Brain microvascular endothelial cell (primary cell): ENCODE measurements at regions not wholly inside any gene's neighbourhood (a gene's known extent, or its start where the extent isn't known, plus 50 kb on each side); places are given as distances from the start of the nearest gene placed in this dataset.

ENCODE experiments used
- DNase-seq: peaks from one replicate; pipeline ENCODE4 v3.0.0-alpha.2; 2020
- H3K27ac ChIP-seq: fragments of 250-450 bp; sonication (Bioruptor Pico); 2 replicates; pipeline ENCODE4 v1.5.1; 2020; ENCODE audit warnings: mild to moderate bottlenecking, moderate library complexity
- H3K27me3 ChIP-seq: fragments of 250-450 bp; sonication (Bioruptor Pico); replicated peaks from 2 replicates; pipeline ENCODE4 v1.5.1; 2020; ENCODE audit warnings: mild to moderate bottlenecking
- H3K36me3 ChIP-seq: fragments of 250-450 bp; sonication (Bioruptor Pico); replicated peaks from 2 replicates; pipeline ENCODE4 v1.5.1; 2020; ENCODE audit warnings: mild to moderate bottlenecking
- H3K4me3 ChIP-seq: 2 replicates; pipeline ENCODE4 v1.5.1; 2011; ENCODE audit warnings: low read depth, mild to moderate bottlenecking, control low read depth, low read length, moderate library complexity
- CTCF ChIP-seq: IDR thresholded peaks from 2 replicates; pipeline ENCODE4 v1.5.1; 2011; ENCODE audit warnings: low read depth, mild to moderate bottlenecking, moderate library complexity, low read length, control low read depth, inconsistent platforms; ENCODE audit errors: missing control alignments
- in situ Hi-C: cut with HindIII; loops from 2 replicates; pipeline ENCODE4 v1.10.0; 2017; ENCODE audit warnings: low sequenced_read_pairs, low pct_ligation_motif_present

DNA sequence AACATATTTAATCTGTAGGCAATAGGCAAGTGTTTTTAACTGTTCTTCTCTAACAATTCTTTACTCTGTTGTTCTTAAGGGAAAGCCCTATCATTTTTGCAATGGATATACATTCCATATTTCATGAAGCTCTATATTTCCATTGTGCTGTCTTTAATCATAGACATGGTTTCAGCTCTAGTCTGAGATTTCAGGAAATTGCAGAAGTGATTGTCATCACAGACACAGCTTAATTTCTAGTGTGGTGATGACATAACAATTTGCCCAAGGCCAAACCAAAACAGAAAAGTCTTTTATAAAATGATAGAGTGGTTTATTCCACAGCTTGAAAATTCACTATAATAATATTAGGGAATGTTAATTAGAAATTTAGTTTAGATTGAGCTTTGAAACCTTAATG is 494.1 kb upstream of the SEMA3A start:
- in situ Hi-C loops = no loop called here
- H3K27ac ChIP-seq = peak overlapping the region; percentile 43
- peak; percentile 60 for DNase-seq
- H3K36me3 ChIP-seq = no peaks in the 10 kb centered on the region
- no peaks in the 10 kb centered on the region for H3K27me3 ChIP-seq
- no peak overlapping the region for H3K4me3 ChIP-seq
- no peak for TF ChIP-seq CTCF

DNA sequence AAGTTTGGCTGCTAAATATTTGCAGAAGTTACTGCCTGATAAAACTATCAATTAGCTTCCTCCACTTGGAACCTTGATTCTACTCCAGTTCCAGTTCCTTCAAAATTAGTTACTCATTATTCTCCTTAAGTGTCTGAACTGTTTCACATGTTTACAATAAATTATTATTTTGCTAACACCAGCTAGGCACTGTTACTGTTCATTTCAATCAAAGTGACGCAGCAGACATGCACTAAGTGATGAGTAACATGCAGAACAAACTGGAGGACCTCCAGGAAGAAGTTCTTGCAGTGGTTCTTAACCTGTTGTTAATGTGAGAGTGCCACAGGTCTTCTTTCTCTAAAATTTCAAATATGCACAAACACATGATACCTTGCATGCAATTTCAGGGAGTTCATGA is 491.8 kb upstream of the SEMA3A start:
- TF ChIP-seq CTCF = no peak
- in situ Hi-C loops = no loop called here
- H3K36me3 ChIP-seq = no peaks in the 10 kb centered on the region
- H3K27ac ChIP-seq = no peak overlapping the region
- no peaks in the 10 kb centered on the region for H3K27me3 ChIP-seq
- peak; percentile 19 for DNase-seq
- H3K4me3 ChIP-seq = no peak overlapping the region

- Histone ChIP-seq H3K27ac (no peak overlapping the region), H3K27me3 (no peaks in the 10 kb centered on the region), H3K36me3 (no peaks in the 10 kb centered on the region), H3K4me3 (no peak overlapping the region)
- no peak for DNase-seq
- no peak for TF ChIP-seq CTCF
- in situ Hi-C loops = no loop called here
Observed at GRCh38 chr7:84684836-84685480, 490.4 kb upstream of the SEMA3A start.

DNA sequence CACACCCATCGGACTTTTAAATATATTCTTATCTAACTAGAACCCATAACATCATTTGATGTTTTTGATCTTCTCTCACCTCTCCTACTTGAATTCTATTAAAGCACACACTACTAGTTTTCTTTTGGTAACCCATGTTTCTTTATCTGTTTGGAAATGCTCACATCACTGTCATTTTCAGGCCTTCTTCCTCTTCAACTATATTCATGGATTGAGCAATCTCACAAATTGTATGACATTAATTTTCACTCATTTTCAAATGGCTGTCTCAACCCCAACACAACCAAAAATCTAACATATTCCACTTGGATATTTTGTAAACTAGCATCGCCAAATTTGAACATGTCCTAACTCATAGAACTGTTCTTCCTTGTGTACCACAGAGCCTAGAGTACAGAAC is 488.0 kb upstream of the SEMA3A start:
- Histone ChIP-seq H3K27ac (no peak overlapping the region), H3K4me3 (no peak overlapping the region), H3K36me3 (no peaks in the 10 kb centered on the region), H3K27me3 (no peaks in the 10 kb centered on the region)
- TF ChIP-seq CTCF = no peak
- DNase-seq = no peak
- in situ Hi-C loops = no loop called here

DNA sequence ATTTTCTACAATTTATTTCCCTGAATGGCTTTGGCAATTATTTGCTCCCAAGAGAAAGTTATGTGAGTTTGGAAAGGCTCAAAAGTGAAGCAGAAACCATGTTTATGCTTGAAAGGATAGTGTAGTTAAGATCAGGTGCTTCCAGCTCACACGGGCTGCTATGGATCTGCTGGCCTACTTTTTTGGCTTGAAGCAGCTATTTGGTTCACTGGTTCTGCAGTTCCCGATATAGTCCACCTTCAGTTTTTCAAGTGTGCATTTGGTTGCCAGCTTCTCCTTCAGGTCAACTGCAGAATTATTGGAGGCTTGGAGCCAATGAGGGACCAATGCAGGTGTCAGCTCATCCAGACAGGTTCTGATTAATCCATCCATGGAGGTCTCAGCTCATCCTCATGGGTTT is 484.3 kb upstream of the SEMA3A start:
- in situ Hi-C loops = no loop called here
- no peak overlapping the region for H3K27ac ChIP-seq
- H3K36me3 ChIP-seq = no peaks in the 10 kb centered on the region
- no peak for TF ChIP-seq CTCF
- H3K4me3 ChIP-seq = no peak overlapping the region
- DNase-seq = no peak
- no peaks in the 10 kb centered on the region for H3K27me3 ChIP-seq

DNA sequence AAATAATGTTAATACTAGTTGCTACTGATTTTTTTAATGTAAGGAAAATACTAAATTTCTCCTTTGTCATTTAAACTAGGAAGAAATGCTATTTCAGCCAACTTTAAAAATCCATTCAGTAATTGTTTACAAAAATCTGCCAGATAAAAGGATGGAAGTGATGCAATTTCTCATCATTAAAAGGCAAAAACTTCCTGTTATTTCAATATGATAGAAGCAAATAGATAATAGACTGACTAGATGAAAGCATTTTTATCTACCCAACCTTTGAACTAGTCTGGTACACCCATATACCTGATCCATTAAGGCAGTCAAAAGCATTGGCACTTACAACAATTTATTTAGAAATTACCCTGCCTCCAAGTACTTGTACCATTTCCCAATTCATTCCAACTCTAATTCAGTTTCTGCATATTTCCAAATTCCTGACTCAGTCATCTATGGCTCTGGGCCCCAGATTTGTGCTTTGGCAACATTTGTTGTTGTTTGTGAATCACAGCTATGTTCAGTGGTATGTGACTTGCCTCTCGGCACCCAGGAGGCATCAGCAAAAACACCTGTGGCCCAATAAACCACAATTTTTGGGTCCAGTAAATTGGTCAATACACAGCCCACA is 482.6 kb upstream of the SEMA3A start:
- H3K36me3 ChIP-seq = no peaks in the 10 kb centered on the region
- H3K27me3 ChIP-seq = no peaks in the 10 kb centered on the region
- H3K4me3 ChIP-seq = no peak overlapping the region
- in situ Hi-C loops = no loop called here
- H3K27ac ChIP-seq = no peak overlapping the region
- no peak for TF ChIP-seq CTCF
- DNase-seq = no peak
